Loucy (cell line): ENCODE measurements at regions not wholly inside any gene's neighbourhood (a gene's known extent, or its start where the extent isn't known, plus 50 kb on each side); places are given as distances from the start of the nearest gene placed in this dataset.

Experiments
- H2AFZ ChIP-seq: fragments of 200-600 bp; sonication (generic); 2 replicates; pipeline ENCODE4 v1.6.0; 2016; ENCODE audit warnings: antibody characterized with exemption, mild to moderate bottlenecking, low read length, moderate library complexity
- H3F3A ChIP-seq: fragments of 200-600 bp; 2 replicates; pipeline ENCODE4 v1.6.0; 2016; ENCODE audit warnings: antibody characterized with exemption, low read depth, mild to moderate bottlenecking
- H3K27me3 ChIP-seq: fragments of 200-600 bp; sonication (generic); 2 replicates; pipeline ENCODE4 v1.6.1; 2014; ENCODE audit warnings: low read length, mild to moderate bottlenecking; ENCODE audit not compliant: insufficient read depth, poor library complexity, severe bottlenecking
- H3K36me3 ChIP-seq: fragments of 200-600 bp; sonication (generic); 2 replicates; pipeline ENCODE4 v1.6.1; 2016; ENCODE audit warnings: low read length; ENCODE audit not compliant: insufficient read depth
- H3K4me1 ChIP-seq: fragments of 200-600 bp; sonication (generic); 2 replicates; pipeline ENCODE4 v1.5.1; 2014; ENCODE audit warnings: low read length, mild to moderate bottlenecking; ENCODE audit not compliant: insufficient read depth, poor library complexity, severe bottlenecking
- H3K4me2 ChIP-seq: fragments of 200-600 bp; sonication (generic); 2 replicates; pipeline ENCODE4 v1.6.0; 2014; ENCODE audit warnings: antibody characterized with exemption, low read length, low read depth, mild to moderate bottlenecking; ENCODE audit not compliant: poor library complexity, severe bottlenecking
- H3K4me3 ChIP-seq: fragments of 200-600 bp; sonication (generic); 2 replicates; pipeline ENCODE4 v1.5.1; 2014; ENCODE audit warnings: low read length, mild to moderate bottlenecking, mixed read lengths; ENCODE audit not compliant: poor library complexity, severe bottlenecking
- H3K79me2 ChIP-seq: fragments of 200-600 bp; sonication (generic); 2 replicates; pipeline ENCODE4 v1.6.1; 2014; ENCODE audit warnings: low read length; ENCODE audit not compliant: insufficient read depth
- H3K9ac ChIP-seq: fragments of 200-600 bp; sonication (generic); 2 replicates; pipeline ENCODE4 v1.6.0; 2014; ENCODE audit warnings: mild to moderate bottlenecking, low read depth, low read length, moderate library complexity; ENCODE audit not compliant: poor library complexity, severe bottlenecking
- H3K9me2 ChIP-seq: fragments of 200-600 bp; sonication (generic); replicated peaks from 2 replicates; pipeline ENCODE4 v1.6.1; 2016; ENCODE audit warnings: low read depth, low read length, mixed read lengths
- H3K9me3 ChIP-seq: fragments of 200-600 bp; sonication (generic); 2 replicates; pipeline ENCODE4 v1.6.1; 2014; ENCODE audit warnings: mild to moderate bottlenecking, antibody characterized with exemption, low read length, low read depth; ENCODE audit not compliant: insufficient read depth
- H4K20me1 ChIP-seq: fragments of 200-600 bp; sonication (generic); 2 replicates; pipeline ENCODE4 v1.6.0; 2014; ENCODE audit warnings: antibody characterized with exemption, low read length, mild to moderate bottlenecking; ENCODE audit not compliant: insufficient read depth, poor library complexity, severe bottlenecking
- CTCF ChIP-seq: fragments of 200-600 bp; sonication (generic); conservative IDR thresholded peaks from 2 replicates; pipeline ENCODE4 v1.5.1; 2014; ENCODE audit warnings: mild to moderate bottlenecking, antibody characterized with exemption, low read length
- EZH2phosphoT487 ChIP-seq: fragments of 200-600 bp; IDR thresholded peaks from 2 replicates; pipeline ENCODE4 v1.6.1; 2018; ENCODE audit warnings: antibody characterized with exemption, mild to moderate bottlenecking, moderate library complexity, borderline replicate concordance

- no peaks in the 10 kb centered on the region for H3K9me3 ChIP-seq
- no peak overlapping the region for H3K4me3 ChIP-seq
- no peak overlapping the region for H2AFZ ChIP-seq
- H3K9me2 ChIP-seq = no peaks in the 10 kb centered on the region
- no peak overlapping the region for H3K9ac ChIP-seq
- H3K79me2 ChIP-seq = no peaks in the 10 kb centered on the region
- H3K4me2 ChIP-seq = no peak overlapping the region
- H4K20me1 ChIP-seq = no peaks in the 10 kb centered on the region
- no peaks in the 10 kb centered on the region for H3F3A ChIP-seq
- no peaks in the 10 kb centered on the region for H3K27me3 ChIP-seq
- TF ChIP-seq EZH2phosphoT487 (no peak), CTCF (no peak)
- H3K4me1 ChIP-seq = no peaks in the 10 kb centered on the region
- H3K36me3 ChIP-seq = no peaks in the 10 kb centered on the region
Measured at GRCh38 chr10:78785066-78785465, 283.7 kb upstream of the ZMIZ1 start.

- no peaks in the 10 kb centered on the region for H3K27me3 ChIP-seq
- no peak overlapping the region for H2AFZ ChIP-seq
- H3K9me2 ChIP-seq = no peaks in the 10 kb centered on the region
- H3K4me1 ChIP-seq = no peaks in the 10 kb centered on the region
- H3F3A ChIP-seq = no peaks in the 10 kb centered on the region
- H3K36me3 ChIP-seq = no peaks in the 10 kb centered on the region
- TF ChIP-seq CTCF (no peak), EZH2phosphoT487 (no peak)
- H3K9ac ChIP-seq = no peak overlapping the region
- H3K4me2 ChIP-seq = no peak overlapping the region
- H4K20me1 ChIP-seq = no peaks in the 10 kb centered on the region
- no peaks in the 10 kb centered on the region for H3K9me3 ChIP-seq
- H3K79me2 ChIP-seq = no peaks in the 10 kb centered on the region
- no peak overlapping the region for H3K4me3 ChIP-seq
Measured at GRCh38 chr10:78785991-78786390, 282.8 kb upstream of the ZMIZ1 start.

- Histone ChIP-seq H3K9me3 (no peaks in the 10 kb centered on the region), H3K9me2 (no peaks in the 10 kb centered on the region), H2AFZ (no peak overlapping the region), H4K20me1 (no peaks in the 10 kb centered on the region), H3K4me1 (no peaks in the 10 kb centered on the region), H3K4me2 (no peak overlapping the region), H3K36me3 (no peaks in the 10 kb centered on the region), H3F3A (no peaks in the 10 kb centered on the region), H3K4me3 (no peak overlapping the region), H3K27me3 (no peaks in the 10 kb centered on the region), H3K79me2 (no peaks in the 10 kb centered on the region), H3K9ac (no peak overlapping the region)
- no peak for TF ChIP-seq EZH2phosphoT487
- TF ChIP-seq CTCF = no peak
Measured at GRCh38 chr10:78787125-78787524, 281.6 kb upstream of the ZMIZ1 start.
